DND-41 (cell line): ENCODE measurements at regions not wholly inside any gene's neighbourhood (a gene's known extent, or its start where the extent isn't known, plus 50 kb on each side); places are given as distances from the start of the nearest gene placed in this dataset.
"Not testable (repeated sequence)": the region's sequence is repeated elsewhere in the genome, so short reads cannot be mapped to it uniquely, and the experiment has no call there.

Experiments used
- ATAC-seq: fragments of 200-7000 bp; cut with Tn5 transposase; 3 replicates; pipeline ENCODE4 v1.9.1; 2021; ENCODE audit warnings: low read depth; ENCODE audit not compliant: insufficient read depth
- DNase-seq: peaks from one replicate; pipeline ENCODE4 v3.0.0-alpha.2; 2020
- H2AFZ ChIP-seq: 2 replicates; pipeline ENCODE4 v1.6.0; 2012; ENCODE audit warnings: low read depth, low read length
- H3K27ac ChIP-seq: 2 replicates; pipeline ENCODE4 v1.5.1; 2012; ENCODE audit warnings: low read length, inconsistent platforms
- H3K27me3 ChIP-seq: fragments of 200-600 bp; sonication (generic); 2 replicates; pipeline ENCODE4 v1.6.0; 2012; ENCODE audit warnings: low read length, mild to moderate bottlenecking, inconsistent platforms; ENCODE audit not compliant: insufficient read depth, poor library complexity
- H3K36me3 ChIP-seq: 2 replicates; pipeline ENCODE4 v1.5.1; 2012; ENCODE audit warnings: low read length, inconsistent platforms; ENCODE audit not compliant: insufficient read depth
- H3K4me1 ChIP-seq: 2 replicates; pipeline ENCODE4 v1.5.1; 2012; ENCODE audit warnings: mild to moderate bottlenecking, low read length; ENCODE audit not compliant: insufficient read depth
- H3K4me2 ChIP-seq: 2 replicates; pipeline ENCODE4 v1.6.0; 2012; ENCODE audit warnings: mild to moderate bottlenecking, moderate library complexity, low read length, inconsistent platforms; ENCODE audit not compliant: insufficient read depth
- H3K4me3 ChIP-seq, 2 experiments: fragments of 200-600 bp in 1 of 2; shearing (Covaris generic) in 1 of 2; 2 replicates each; pipeline ENCODE4 v1.5.1; 2012 to 2016; ENCODE audit warnings: inconsistent platforms in 2 of 2, low read length in 2 of 2, mild to moderate bottlenecking in 2 of 2, low read depth in 1 of 2, moderate library complexity in 1 of 2
- H3K79me2 ChIP-seq: 2 replicates; pipeline ENCODE4 v1.6.0; 2012; ENCODE audit warnings: low read length, inconsistent platforms; ENCODE audit not compliant: insufficient read depth
- H3K9ac ChIP-seq: 2 replicates; pipeline ENCODE4 v1.6.0; 2012; ENCODE audit warnings: low read depth, mild to moderate bottlenecking, inconsistent platforms, low read length, moderate library complexity
- H3K9me3 ChIP-seq: 2 replicates; pipeline ENCODE4 v1.5.1; 2012; ENCODE audit warnings: low read length, moderate library complexity, mild to moderate bottlenecking, inconsistent platforms; ENCODE audit not compliant: insufficient read depth, severe bottlenecking
- H4K20me1 ChIP-seq: 2 replicates; pipeline ENCODE4 v1.6.0; 2012; ENCODE audit warnings: low read length; ENCODE audit not compliant: insufficient read depth
- CTCF ChIP-seq: IDR thresholded peaks from 2 replicates; pipeline ENCODE4 v1.5.1; 2012; ENCODE audit warnings: borderline replicate concordance, low read length, moderate library complexity, mild to moderate bottlenecking; ENCODE audit not compliant: poor library complexity, severe bottlenecking; ENCODE audit errors: extremely low read depth
- EZH2 ChIP-seq: IDR thresholded peaks from 3 replicates; pipeline ENCODE4 v1.6.1; 2012; ENCODE audit warnings: borderline replicate concordance, low read depth, mild to moderate bottlenecking, moderate library complexity, low read length, inconsistent platforms; ENCODE audit not compliant: severe bottlenecking

GRCh38 chr3:3991598-3991997 is 192.4 kb downstream of the LRRN1 start:
- no peak overlapping the region for H3K9ac ChIP-seq

GRCh38 chr3:3992312-3992874 is 193.2 kb downstream of the LRRN1 start:
- H2AFZ ChIP-seq, result no peak overlapping the region
- no peak overlapping the region for H3K4me2 ChIP-seq
- H3K9me3 ChIP-seq, result no peaks in the 10 kb centered on the region
- ATAC-seq, result no peak
- H3K9ac ChIP-seq, result no peak overlapping the region
- no peak overlapping the region for H3K4me3 ChIP-seq
- no peak for DNase-seq
- H3K36me3 ChIP-seq, result no peaks in the 10 kb centered on the region
- no peaks in the 10 kb centered on the region for H3K27me3 ChIP-seq
- H3K4me1 ChIP-seq, result no peaks in the 10 kb centered on the region
- no peak for TF ChIP-seq CTCF
- no peak for TF ChIP-seq EZH2
- H3K27ac ChIP-seq, result no peak overlapping the region
- no peaks in the 10 kb centered on the region for H3K79me2 ChIP-seq
- H4K20me1 ChIP-seq, result no peaks in the 10 kb centered on the region

More at GRCh38 chr3:3991598-3991997, 192.4 kb downstream of the LRRN1 start:
- H3K9me3 ChIP-seq, result no peaks in the 10 kb centered on the region
- TF ChIP-seq CTCF (no peak), EZH2 (no peak)
- H3K79me2 ChIP-seq, result no peaks in the 10 kb centered on the region
- no peak for ATAC-seq
- no peaks in the 10 kb centered on the region for H3K27me3 ChIP-seq
- H4K20me1 ChIP-seq, result no peaks in the 10 kb centered on the region
- H2AFZ ChIP-seq, result no peak overlapping the region
- DNase-seq, result no peak
- H3K4me2 ChIP-seq, result no peak overlapping the region
- no peaks in the 10 kb centered on the region for H3K36me3 ChIP-seq
- H3K27ac ChIP-seq, result no peak overlapping the region
- H3K4me3 ChIP-seq, result no peak overlapping the region
- no peaks in the 10 kb centered on the region for H3K4me1 ChIP-seq

GRCh38 chr3:3998140-3998922 is 199.1 kb downstream of the LRRN1 start:
- Histone ChIP-seq H2AFZ (no peak overlapping the region), H3K4me3 (no peak overlapping the region), H3K9ac (no peak overlapping the region), H3K79me2 (no peaks in the 10 kb centered on the region), H3K9me3 (no peaks in the 10 kb centered on the region), H3K27me3 (no peaks in the 10 kb centered on the region), H4K20me1 (no peaks in the 10 kb centered on the region), H3K36me3 (no peaks in the 10 kb centered on the region), H3K4me2 (no peak overlapping the region), H3K27ac (no peak overlapping the region), H3K4me1 (no peaks in the 10 kb centered on the region)
- peak; percentile 71 for ATAC-seq
- DNase-seq, result peak; percentile 38
- TF ChIP-seq EZH2 (no peak), CTCF (peak; percentile 81)

- H3K9ac ChIP-seq, DNase-seq, ATAC-seq, H3K36me3 ChIP-seq, H3K4me1 ChIP-seq, H3K27ac ChIP-seq, H3K4me2 ChIP-seq, H2AFZ ChIP-seq, H3K4me3 ChIP-seq, H3K79me2 ChIP-seq, H3K9me3 ChIP-seq, H4K20me1 ChIP-seq, H3K27me3 ChIP-seq: not testable (repeated sequence)
Observed at GRCh38 chr3:3999340-3999739, 200.1 kb downstream of the LRRN1 start.
